Stimulated activated CD8-positive, alpha-beta memory T cell treated with anti-CD3 and anti-CD28 coated beads, Interleukin-15, amount 100 ng/mL, for 24 hours (primary cell): ENCODE measurements at regions not wholly inside any gene's neighbourhood (a gene's known extent, or its start where the extent isn't known, plus 50 kb on each side); places are given as distances from the start of the nearest gene placed in this dataset.

Experiments
- DNase-seq: peaks from one replicate; pipeline ENCODE4 v3.0.0-alpha.2; 2020; ENCODE audit warnings: low read depth

DNA sequence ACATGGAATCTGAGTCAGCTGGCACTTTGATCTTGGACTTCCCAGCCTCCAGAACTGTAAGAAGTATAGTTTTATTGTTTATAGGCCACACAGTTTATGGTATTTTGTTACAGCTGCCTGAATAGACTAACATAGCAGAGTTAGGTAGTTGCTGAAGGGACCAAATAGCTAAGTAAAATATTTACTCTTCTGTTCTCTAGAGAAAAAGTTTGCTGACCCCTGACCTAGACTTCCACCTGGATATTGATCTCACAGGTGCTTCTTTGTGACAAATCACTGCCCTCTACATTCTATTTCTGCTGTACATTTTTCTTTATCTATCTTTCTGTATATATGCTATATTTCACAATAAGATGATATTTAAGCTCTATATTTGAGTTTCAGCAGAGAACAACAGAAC, 212.5 kb downstream of the CSNK2A3 start:
- no peak for DNase-seq

DNA sequence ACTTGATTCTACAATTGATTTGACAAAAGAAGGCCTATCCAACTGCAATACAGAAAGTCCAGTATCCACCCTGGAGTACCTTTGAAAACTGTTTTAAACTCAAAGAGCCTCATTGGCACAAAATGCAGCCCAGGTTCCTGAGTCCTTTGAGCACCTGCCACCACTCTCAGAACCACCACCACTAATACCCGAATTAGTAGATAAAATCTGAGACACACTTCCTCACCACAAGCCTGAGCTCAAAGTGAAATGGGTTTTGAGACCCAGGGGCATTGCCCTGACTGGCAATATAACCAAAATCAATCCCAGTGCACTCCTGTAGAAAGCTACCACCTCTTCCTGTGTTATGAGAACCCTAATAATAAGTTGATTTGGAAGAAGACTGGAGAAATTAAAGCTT, 215.7 kb downstream of the CSNK2A3 start:
- no peak for DNase-seq

- DNase-seq, result no peak
These were observed 217.1 kb downstream of the CSNK2A3 start for GRCh38 chr11:11135820-11136476.

GRCh38 chr11:11129118-11129517, 223.9 kb downstream of the CSNK2A3 start:
- DNase-seq, result no peak

DNA sequence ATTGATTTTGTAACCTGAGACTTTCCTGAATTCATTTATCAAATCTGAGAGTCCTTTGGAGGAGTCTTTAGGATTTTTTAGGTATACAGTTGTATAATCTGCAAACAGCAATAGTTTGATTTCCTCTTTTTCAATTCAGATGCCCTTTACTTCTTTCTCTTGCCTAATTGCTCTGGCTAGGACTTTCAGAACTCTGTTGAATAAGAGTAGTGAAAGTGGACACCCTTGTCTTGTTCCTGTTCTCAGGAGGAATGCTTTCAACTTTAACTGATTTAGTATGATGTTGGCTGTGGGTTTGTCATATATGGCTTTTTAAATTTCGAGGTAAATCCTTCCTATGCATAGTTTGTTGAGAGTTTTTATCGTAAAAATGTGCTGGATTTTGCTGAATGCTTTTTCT, 227.4 kb downstream of the CSNK2A3 start:
- no peak for DNase-seq

DNA sequence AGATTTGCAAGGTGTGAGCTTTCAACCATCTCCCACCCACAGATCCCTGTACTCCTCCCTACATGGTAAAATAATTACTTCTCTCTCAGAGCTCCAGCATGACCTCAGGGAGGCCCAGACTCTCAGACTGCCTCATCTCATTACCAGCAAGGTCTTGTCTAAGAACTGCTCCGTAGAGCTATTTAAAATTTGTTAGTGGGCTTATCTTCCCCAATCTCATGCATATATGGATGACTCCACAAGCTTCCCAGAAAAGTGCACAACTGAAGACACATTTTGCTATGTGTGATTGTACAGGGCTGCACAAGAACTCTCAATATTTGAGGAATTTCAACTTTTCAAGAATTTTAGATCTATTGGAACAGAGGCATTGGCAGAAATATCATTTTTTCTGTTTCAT, 230.3 kb downstream of the CSNK2A3 start:
- no peak for DNase-seq

- DNase-seq, result no peak
These were observed 233.1 kb downstream of the CSNK2A3 start for GRCh38 chr11:11119917-11120316.

DNA sequence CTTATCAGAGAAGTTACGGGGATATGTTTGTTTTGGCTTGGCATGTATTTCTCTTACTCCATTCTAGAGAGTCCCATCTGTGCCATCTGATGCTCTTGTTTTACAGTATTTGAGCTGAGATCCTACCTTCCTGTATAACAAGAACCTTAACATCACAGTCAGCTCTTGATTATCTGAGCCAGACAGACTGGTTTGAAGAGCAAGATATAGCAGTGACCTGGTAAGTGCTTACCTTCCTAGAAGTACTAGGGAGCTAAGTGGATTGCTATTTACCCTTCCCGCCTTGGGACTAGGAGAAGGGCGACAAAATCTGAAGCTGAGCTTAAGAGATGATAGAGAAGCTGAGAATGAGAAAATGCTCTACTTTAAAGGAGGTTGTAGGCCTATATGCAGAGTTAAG, 235.3 kb downstream of the CSNK2A3 start:
- DNase-seq, result no peak

DNA sequence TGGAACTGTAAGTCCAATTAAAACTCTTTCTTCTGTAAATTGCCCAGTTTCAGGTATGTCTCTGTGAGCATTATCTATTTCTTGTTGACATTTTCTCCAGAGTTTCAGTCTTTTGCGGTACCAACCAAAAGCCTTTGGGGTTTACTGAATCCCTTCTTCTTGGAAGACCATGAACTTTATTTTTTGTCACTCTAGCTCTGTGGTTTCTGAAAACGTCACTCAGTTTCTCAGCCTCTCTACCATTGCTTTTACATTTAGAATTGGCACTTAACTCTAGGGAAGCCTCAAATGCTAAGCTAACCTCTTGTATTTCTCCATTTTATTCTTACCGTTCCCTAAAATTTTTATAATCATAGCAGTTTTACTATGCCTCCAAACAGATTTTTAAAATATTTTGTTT, 237.6 kb downstream of the CSNK2A3 start:
- no peak for DNase-seq

- no peak for DNase-seq
These were observed 239.4 kb downstream of the CSNK2A3 start for GRCh38 chr11:11113626-11114025.

GRCh38 chr11:11108026-11108425, 245.0 kb downstream of the CSNK2A3 start:
- no peak for DNase-seq

GRCh38 chr11:11107076-11107723, 245.8 kb downstream of the CSNK2A3 start:
- no peak for DNase-seq

DNA sequence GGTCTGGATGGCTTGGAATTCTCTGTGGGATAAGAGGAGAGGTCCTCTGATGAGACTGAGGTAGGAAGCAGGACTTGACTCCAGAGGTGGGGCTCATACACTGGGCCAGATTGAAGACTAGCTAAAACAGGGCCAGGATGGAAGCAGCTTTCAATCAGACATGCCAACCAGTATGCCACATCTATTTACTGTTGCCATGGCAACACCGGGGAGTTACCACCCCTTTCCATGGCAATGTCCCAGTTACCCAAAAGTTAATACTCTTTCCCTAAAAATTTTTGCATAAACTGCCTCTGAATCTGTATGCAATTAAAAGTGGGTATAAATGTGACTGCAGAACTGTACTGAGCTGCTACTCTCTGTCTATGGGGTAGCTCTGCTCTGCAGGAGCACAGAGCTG, 247.5 kb upstream of the ZBED5 start:
- DNase-seq, result no peak

DNA sequence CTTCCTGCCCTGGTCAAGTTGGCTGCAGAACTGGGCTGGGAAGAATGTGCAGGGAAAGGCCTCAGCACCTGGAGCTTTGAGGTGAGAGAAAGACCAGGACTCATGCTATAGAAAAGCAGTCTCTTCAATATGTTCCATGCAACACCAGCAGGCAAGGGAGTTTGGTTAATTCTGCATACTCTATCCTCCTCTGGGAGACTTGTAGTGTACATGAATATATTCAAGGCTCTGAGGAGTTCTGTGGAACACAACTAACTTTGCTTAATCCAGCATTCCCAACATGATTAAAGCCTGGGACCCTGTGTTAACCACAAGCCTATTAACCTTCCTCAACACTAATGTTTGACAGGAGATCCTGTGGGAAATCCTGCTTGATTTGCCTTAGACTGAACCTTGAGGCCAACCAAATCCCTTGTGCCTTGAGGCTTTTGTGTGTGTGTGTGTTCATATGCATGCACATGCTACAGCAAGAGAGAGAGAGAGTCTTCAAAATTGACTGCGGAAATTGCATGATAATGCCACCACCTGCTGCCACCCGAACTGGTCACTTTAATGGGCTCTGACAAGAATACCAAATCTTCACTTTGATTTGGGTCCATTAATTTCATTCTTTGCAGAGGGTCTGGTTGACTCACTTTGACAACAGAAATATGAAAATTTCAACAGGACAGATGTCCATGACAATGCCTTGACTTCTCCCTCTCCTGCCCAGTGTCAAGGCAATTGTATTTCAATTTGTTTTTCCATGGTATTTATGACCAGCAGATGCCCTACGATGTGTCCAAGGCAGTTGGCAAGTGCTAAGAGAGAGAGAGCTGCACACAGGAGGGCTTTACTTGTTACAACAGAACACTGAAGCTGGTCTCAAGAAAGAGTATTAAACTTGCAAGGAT, 238.2 kb upstream of the ZBED5 start:
- no peak for DNase-seq

GRCh38 chr11:11090495-11090894, 232.6 kb upstream of the ZBED5 start:
- no peak for DNase-seq

- DNase-seq, result no peak
These were observed 232.0 kb upstream of the ZBED5 start for GRCh38 chr11:11089805-11090204.

- no peak for DNase-seq
These were observed 229.1 kb upstream of the ZBED5 start for GRCh38 chr11:11086979-11087378.

DNA sequence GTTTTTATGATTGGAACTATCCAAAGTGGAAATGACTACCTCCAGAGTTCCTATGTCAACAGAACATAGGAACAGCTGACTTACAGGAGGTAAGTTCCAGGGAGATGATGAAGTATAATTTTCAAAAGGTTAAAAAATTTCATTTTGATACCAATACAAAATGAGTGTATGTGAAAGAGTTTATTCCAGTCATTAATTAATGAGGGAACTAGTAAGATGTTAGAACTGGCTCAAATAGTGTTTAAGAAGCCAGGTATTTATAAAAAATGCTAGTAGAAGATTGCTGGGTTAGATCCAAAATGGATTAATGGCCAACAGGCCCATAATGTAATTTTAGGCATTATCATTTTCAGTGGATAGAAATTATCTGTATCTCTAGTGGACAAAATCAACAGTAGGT, 227.7 kb upstream of the ZBED5 start:
- no peak for DNase-seq

DNA sequence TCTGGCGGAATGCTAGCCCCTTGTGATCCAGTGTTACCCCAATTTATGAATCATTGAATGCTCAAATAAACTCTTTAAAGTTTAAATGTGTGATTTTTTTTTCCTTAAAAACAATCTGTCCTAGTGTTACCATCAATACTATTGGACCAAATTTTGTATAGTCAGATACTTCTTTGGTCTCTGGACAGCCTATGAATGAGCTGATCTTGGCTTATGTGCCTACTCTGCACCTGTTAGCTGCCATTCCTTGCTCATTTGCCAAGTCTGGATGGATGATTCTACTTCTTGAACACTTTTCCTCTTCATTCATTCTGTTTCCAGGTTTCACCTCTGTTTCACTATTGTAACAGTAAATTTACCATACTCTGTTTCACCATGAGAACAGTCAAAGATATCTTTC, 226.5 kb upstream of the ZBED5 start:
- DNase-seq, result no peak

GRCh38 chr11:11083441-11083840, 225.6 kb upstream of the ZBED5 start:
- no peak for DNase-seq

GRCh38 chr11:11082646-11083045, 224.8 kb upstream of the ZBED5 start:
- DNase-seq, result no peak

GRCh38 chr11:11081776-11082175, 223.9 kb upstream of the ZBED5 start:
- no peak for DNase-seq

- no peak for DNase-seq
These were observed 223.4 kb upstream of the ZBED5 start for GRCh38 chr11:11081288-11081687.
